Keratinocyte (primary cell): ENCODE measurements at regions not wholly inside any gene's neighbourhood (a gene's known extent, or its start where the extent isn't known, plus 50 kb on each side); places are given as distances from the start of the nearest gene placed in this dataset.

Source experiments
- DNase-seq: peaks from one replicate; pipeline ENCODE4 v3.0.0-alpha.2; 2011; ENCODE audit warnings: low read depth, missing footprints, low spot score
- FAIRE-seq: peaks from 2 replicates; lab custom pipeline; 2011; peaks lifted over from hg19 to GRCh38; lab: Jason Lieb, UNC
- H2AFZ ChIP-seq: 2 replicates; pipeline ENCODE4 v1.6.0; 2012; ENCODE audit warnings: low read length, control low read depth, inconsistent platforms; ENCODE audit not compliant: control insufficient read depth
- H3K27ac ChIP-seq: 2 replicates; pipeline ENCODE4 v1.5.1; 2011; ENCODE audit warnings: low read length; ENCODE audit not compliant: control insufficient read depth, insufficient read depth
- H3K27me3 ChIP-seq: 3 replicates; pipeline ENCODE4 v1.6.0; 2011; ENCODE audit warnings: low read length; ENCODE audit not compliant: control insufficient read depth, insufficient read depth; ENCODE audit errors: extremely low read depth
- H3K36me3 ChIP-seq, 2 experiments: 2 replicates in 1 of 2; 3 replicates in 1 of 2; pipeline ENCODE4 v1.5.1; 2011; ENCODE audit warnings: low read length in 2 of 2, mild to moderate bottlenecking in 1 of 2; ENCODE audit not compliant: control insufficient read depth in 2 of 2, insufficient read depth in 2 of 2; ENCODE audit errors: extremely low read depth in 1 of 2
- H3K4me1 ChIP-seq: 3 replicates; pipeline ENCODE4 v1.5.1; 2011; ENCODE audit warnings: low read length; ENCODE audit not compliant: control insufficient read depth, insufficient read depth; ENCODE audit errors: extremely low read depth
- H3K4me2 ChIP-seq: 3 replicates; pipeline ENCODE4 v1.6.0; 2011; ENCODE audit warnings: low read depth, low read length; ENCODE audit not compliant: control insufficient read depth, insufficient read depth; ENCODE audit errors: extremely low read depth
- H3K4me3 ChIP-seq, 3 experiments: fragments of 200-600 bp in 1 of 3; sonication (generic) in 1 of 3; 2 replicates in 2 of 3; 3 replicates in 1 of 3; pipeline ENCODE4 v1.5.1; 2011 to 2016; ENCODE audit warnings: low read length in 3 of 3, mild to moderate bottlenecking in 3 of 3, control low read depth in 2 of 3, inconsistent platforms in 1 of 3, low read depth in 1 of 3, mixed read lengths in 1 of 3, mixed run types in 1 of 3, moderate library complexity in 1 of 3; ENCODE audit not compliant: control insufficient read depth in 2 of 3, insufficient read depth in 2 of 3; ENCODE audit errors: extremely low read depth in 1 of 3
- H3K79me2 ChIP-seq: 2 replicates; pipeline ENCODE4 v1.6.0; 2012; ENCODE audit warnings: low read length; ENCODE audit not compliant: control insufficient read depth, insufficient read depth
- H3K9ac ChIP-seq: 3 replicates; pipeline ENCODE4 v1.6.0; 2011; ENCODE audit warnings: low read length; ENCODE audit not compliant: control insufficient read depth, insufficient read depth; ENCODE audit errors: extremely low read depth
- H3K9me1 ChIP-seq: 3 replicates; pipeline ENCODE4 v1.6.0; 2011; ENCODE audit warnings: low read length; ENCODE audit not compliant: control insufficient read depth, insufficient read depth; ENCODE audit errors: extremely low read depth
- H3K9me3 ChIP-seq: 2 replicates; pipeline ENCODE4 v1.5.1; 2012; ENCODE audit warnings: low read depth, low read length; ENCODE audit not compliant: control insufficient read depth
- H4K20me1 ChIP-seq: 3 replicates; pipeline ENCODE4 v1.6.0; 2011; ENCODE audit warnings: low read length; ENCODE audit not compliant: control insufficient read depth, insufficient read depth; ENCODE audit errors: extremely low read depth
- CTCF ChIP-seq, 3 experiments: IDR thresholded peaks in 1 of 3; conservative IDR thresholded peaks in 1 of 3; optimal IDR thresholded peaks in 1 of 3; 2 replicates in 2 of 3; 3 replicates in 1 of 3; pipeline versions ENCODE3 to v1.5.1; 2011; ENCODE audit warnings: low read length in 3 of 3, mild to moderate bottlenecking in 3 of 3, moderate library complexity in 2 of 3, control low read depth in 1 of 3, inconsistent platforms in 1 of 3; ENCODE audit not compliant: insufficient read depth in 2 of 3; ENCODE audit errors: extremely low read depth in 1 of 3
- EZH2 ChIP-seq: IDR thresholded peaks from one replicate; pipeline ENCODE4 v1.6.1; 2012; ENCODE audit warnings: inconsistent platforms, mild to moderate bottlenecking, low read length, moderate library complexity
- dilution Hi-C: fragments of 300-500 bp; cut with MboI; formaldehyde crosslinking; loops from one replicate; pipeline ENCODE4 v1.7.0; 2020; ENCODE audit warnings: low sequenced_read_pairs; ENCODE audit not compliant: extremely low pct_ligation_motif_present

- Histone ChIP-seq H3K4me1 (no peaks in the 10 kb centered on the region), H3K79me2 (no peaks in the 10 kb centered on the region), H3K27me3 (no peaks in the 10 kb centered on the region), H3K9me3 (no peaks in the 10 kb centered on the region), H3K4me3 (no peak overlapping the region), H3K4me2 (no peak overlapping the region), H4K20me1 (no peaks in the 10 kb centered on the region), H3K9me1 (no peaks in the 10 kb centered on the region), H2AFZ (no peak overlapping the region), H3K9ac (no peak overlapping the region), H3K36me3 (no peaks in the 10 kb centered on the region), H3K27ac (no peak overlapping the region)
- no peak for DNase-seq
- dilution Hi-C loops: no loop called here
- TF ChIP-seq CTCF (optimal IDR thresholded peaks at IDR 0.05 in 1 of 3, IDR thresholded peaks at IDR 0.05 in 1 of 3, conservative IDR thresholded peaks at IDR 0.05 in 1 of 3; ENCODE audit: extremely low read depth in 1 of 3, insufficient read depth in 2 of 3, low read length in 3 of 3): no peak
- TF ChIP-seq EZH2: no peak
- no peak for FAIRE-seq
Measured at GRCh38 chr9:129310666-129311350, 132.7 kb upstream of the IER5L start.

DNA sequence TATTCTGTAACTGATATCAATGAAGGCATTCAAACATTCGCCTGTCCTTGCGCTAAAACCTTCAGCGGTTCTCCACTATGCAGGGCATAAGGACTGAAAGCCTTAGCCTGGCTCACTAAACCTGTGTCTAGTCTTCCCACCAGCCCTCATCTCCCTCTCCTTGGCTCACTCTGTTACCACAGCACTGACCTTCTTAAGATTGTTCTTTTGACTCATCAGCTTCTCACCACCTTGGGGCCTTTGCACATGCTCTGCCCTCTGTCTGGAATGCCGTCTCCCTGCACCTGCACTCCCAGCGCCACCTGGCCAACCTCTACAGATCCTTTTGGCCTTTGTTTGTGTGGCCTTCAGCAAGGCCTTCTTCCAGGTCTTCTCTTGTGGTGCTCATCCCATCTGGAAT, 131.8 kb upstream of the IER5L start:
- no peak for TF ChIP-seq CTCF (optimal IDR thresholded peaks at IDR 0.05 in 1 of 3, IDR thresholded peaks at IDR 0.05 in 1 of 3, conservative IDR thresholded peaks at IDR 0.05 in 1 of 3; ENCODE audit: extremely low read depth in 1 of 3, insufficient read depth in 2 of 3, low read length in 3 of 3)
- TF ChIP-seq EZH2: no peak
- H3K36me3 ChIP-seq: no peaks in the 10 kb centered on the region
- FAIRE-seq (no peak), DNase-seq (no peak)
- no peak overlapping the region for H3K9ac ChIP-seq
- dilution Hi-C loops: no loop called here
- H3K79me2 ChIP-seq: no peaks in the 10 kb centered on the region
- H3K27me3 ChIP-seq: no peaks in the 10 kb centered on the region
- H3K4me1 ChIP-seq: no peaks in the 10 kb centered on the region
- no peak overlapping the region for H2AFZ ChIP-seq
- H3K4me3 ChIP-seq: no peak overlapping the region
- H3K27ac ChIP-seq: no peak overlapping the region
- no peaks in the 10 kb centered on the region for H3K9me1 ChIP-seq
- H3K9me3 ChIP-seq: no peaks in the 10 kb centered on the region
- H3K4me2 ChIP-seq: no peak overlapping the region
- no peaks in the 10 kb centered on the region for H4K20me1 ChIP-seq
